DMS79 (cell line): ENCODE measurements at regions not wholly inside any gene's neighbourhood (a gene's known extent, or its start where the extent isn't known, plus 50 kb on each side); places are given as distances from the start of the nearest gene placed in this dataset.
"Not testable (repeated sequence)": the region's sequence is repeated elsewhere in the genome, so short reads cannot be mapped to it uniquely, and the experiment has no call there.

Experiments
- DNase-seq: peaks from one replicate; lab custom pipeline; 2025; lab: John Stamatoyannopoulos, UW

GRCh38 chr1:117314951-117315350, 52.3 kb upstream of the MAN1A2 start:
- DNase-seq = not testable (repeated sequence)

- no peak for DNase-seq
Measured at GRCh38 chr1:117313555-117313954, 53.7 kb upstream of the MAN1A2 start.

- no peak for DNase-seq
Measured at GRCh38 chr1:117312453-117313138, 54.7 kb upstream of the MAN1A2 start.

GRCh38 chr1:117308311-117308916, 58.8 kb upstream of the MAN1A2 start:
- no peak for DNase-seq

- no peak for DNase-seq
Measured at GRCh38 chr1:117301901-117302300, 65.3 kb upstream of the MAN1A2 start.

- DNase-seq = not testable (repeated sequence)
Measured at GRCh38 chr1:117300183-117300582, 67.1 kb upstream of the MAN1A2 start.

- no peak for DNase-seq
Measured at GRCh38 chr1:117295001-117295400, 72.2 kb upstream of the MAN1A2 start.

- DNase-seq = no peak
Measured at GRCh38 chr1:117290890-117291289, 76.4 kb upstream of the MAN1A2 start.

GRCh38 chr1:117289316-117289870, 77.9 kb upstream of the MAN1A2 start:
- no peak for DNase-seq

- DNase-seq = no peak
Measured at GRCh38 chr1:117286562-117286961, 75.8 kb upstream of the VTCN1 start.

- no peak for DNase-seq
Measured at GRCh38 chr1:117286145-117286544, 75.4 kb upstream of the VTCN1 start.

GRCh38 chr1:117284399-117285215, 73.9 kb upstream of the VTCN1 start:
- DNase-seq = peak; percentile 58

GRCh38 chr1:117278531-117278930, 67.8 kb upstream of the VTCN1 start:
- no peak for DNase-seq

- no peak for DNase-seq
Measured at GRCh38 chr1:117275055-117275454, 64.3 kb upstream of the VTCN1 start.

GRCh38 chr1:117271959-117272358, 61.2 kb upstream of the VTCN1 start:
- DNase-seq = no peak

GRCh38 chr1:117271129-117271528, 60.4 kb upstream of the VTCN1 start:
- DNase-seq = no peak

GRCh38 chr1:117270679-117271078, 60.0 kb upstream of the VTCN1 start:
- DNase-seq = no peak

GRCh38 chr1:117268535-117269455, 58.1 kb upstream of the VTCN1 start:
- no peak for DNase-seq

- DNase-seq = no peak
Measured at GRCh38 chr1:117267232-117267774, 56.6 kb upstream of the VTCN1 start.

- no peak for DNase-seq
Measured at GRCh38 chr1:117262976-117263375, 52.2 kb upstream of the VTCN1 start.

GRCh38 chr1:117261424-117261785, 50.7 kb upstream of the VTCN1 start:
- DNase-seq = no peak
